Non-pigmented ciliary epithelial cell (primary cell): ENCODE measurements at regions not wholly inside any gene's neighbourhood (a gene's known extent, or its start where the extent isn't known, plus 50 kb on each side); places are given as distances from the start of the nearest gene placed in this dataset.

Experiments used
- DNase-seq: peaks from one replicate; pipeline ENCODE4 v3.0.0-alpha.2; 2010; ENCODE audit warnings: low read depth

DNA sequence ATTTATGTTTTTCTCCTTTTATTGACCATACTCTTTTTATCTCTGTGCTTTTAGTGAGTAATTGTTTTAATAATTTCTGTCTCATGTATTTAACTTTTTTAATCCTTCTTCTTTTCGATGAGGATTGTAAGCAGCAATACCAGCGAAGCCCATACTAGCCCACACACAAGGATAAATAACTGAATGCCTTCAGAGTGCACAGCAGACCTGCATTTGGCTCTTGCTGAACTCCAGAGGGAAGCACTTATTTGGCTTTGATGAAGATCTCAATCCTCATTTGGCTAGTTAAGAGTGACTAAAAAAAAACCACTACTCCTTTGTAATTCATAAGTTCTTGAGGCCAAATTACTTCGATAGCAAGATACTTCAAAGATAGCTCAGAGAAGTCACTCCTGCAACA lies 293.3 kb downstream of the METTL15 start:
- DNase-seq: no peak

- DNase-seq: peak; percentile 75
Measured at GRCh38 chr11:28400331-28401100, 292.3 kb downstream of the METTL15 start.

DNA sequence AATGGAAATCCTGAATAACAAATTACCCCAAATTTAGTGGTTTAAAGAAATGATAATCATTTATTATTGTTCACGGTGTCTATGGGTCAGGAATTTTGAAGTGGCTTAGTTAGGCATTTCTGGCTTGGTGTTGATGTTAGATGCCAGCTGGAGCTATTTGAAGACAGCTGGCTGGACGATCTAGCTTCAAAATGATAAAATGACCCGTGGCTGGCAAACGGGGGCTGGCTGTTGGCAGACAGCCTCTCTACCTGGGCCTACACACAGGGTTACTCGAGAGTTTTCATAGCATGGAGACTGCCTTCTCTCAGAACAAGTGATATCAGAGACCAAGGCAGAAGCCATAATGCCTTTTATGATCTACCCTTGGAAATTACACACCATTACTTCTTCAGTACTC lies 285.2 kb downstream of the METTL15 start:
- no peak for DNase-seq

DNA sequence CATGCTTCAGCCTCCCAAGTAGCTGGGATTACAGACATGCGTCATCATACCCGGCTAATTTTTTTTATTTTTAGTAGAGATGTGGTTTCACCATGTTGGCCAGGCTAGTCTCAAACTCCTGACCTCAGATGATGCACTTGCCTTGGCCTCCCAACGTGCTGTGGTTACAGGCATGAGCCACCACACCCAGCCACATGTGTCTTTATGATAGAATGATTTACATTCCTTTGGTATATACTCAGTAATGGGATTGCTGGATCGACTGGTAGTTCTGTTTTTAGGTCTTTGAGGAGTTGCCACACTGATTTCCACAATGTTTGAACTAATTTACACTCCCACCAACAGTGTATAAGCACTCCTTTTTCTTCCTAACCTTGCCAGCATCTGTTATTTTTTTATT lies 276.2 kb downstream of the METTL15 start:
- peak; percentile 94 for DNase-seq

- DNase-seq: no peak
Measured at GRCh38 chr11:28383456-28383855, 275.3 kb downstream of the METTL15 start.
